Trophoblast cell (in vitro differentiated cells and primary cell): ENCODE measurements at regions not wholly inside any gene's neighbourhood (a gene's known extent, or its start where the extent isn't known, plus 50 kb on each side); places are given as distances from the start of the nearest gene placed in this dataset.

Source experiments
- DNase-seq, 2 donors: peaks; one replicate each; pipeline ENCODE4 v3.0.0-alpha.2; 2016
- H2AFZ ChIP-seq: 2 replicates; pipeline ENCODE4 v1.6.1; 2013; ENCODE audit warnings: low read length, moderate library complexity, mild to moderate bottlenecking; ENCODE audit not compliant: insufficient read depth, poor library complexity
- H2AK5ac ChIP-seq: 2 replicates; pipeline ENCODE4 v1.6.1; 2013; ENCODE audit warnings: mild to moderate bottlenecking, low read length
- H2BK120ac ChIP-seq: 2 replicates; pipeline ENCODE4 v1.6.1; 2013; ENCODE audit warnings: low read length, mild to moderate bottlenecking, moderate library complexity; ENCODE audit not compliant: insufficient read depth, poor library complexity
- H2BK12ac ChIP-seq: 2 replicates; pipeline ENCODE4 v1.6.1; 2013; ENCODE audit warnings: mild to moderate bottlenecking, low read length, moderate library complexity
- H2BK5ac ChIP-seq: 2 replicates; pipeline ENCODE4 v1.6.1; 2013; ENCODE audit warnings: low read length, low read depth, moderate library complexity, mild to moderate bottlenecking; ENCODE audit not compliant: poor library complexity
- H3K14ac ChIP-seq: 2 replicates; pipeline ENCODE4 v1.6.1; 2013; ENCODE audit warnings: mild to moderate bottlenecking, low read length
- H3K18ac ChIP-seq: 2 replicates; pipeline ENCODE4 v1.6.1; 2013; ENCODE audit warnings: mild to moderate bottlenecking, low read length
- H3K23ac ChIP-seq: 2 replicates; pipeline ENCODE4 v1.6.1; 2013; ENCODE audit warnings: low read length
- H3K27ac ChIP-seq: 2 replicates; pipeline ENCODE4 v1.5.1; 2013; ENCODE audit warnings: low read depth, mild to moderate bottlenecking, inconsistent platforms, low read length, moderate library complexity
- H3K27me3 ChIP-seq: 2 replicates; pipeline ENCODE4 v1.6.1; 2013; ENCODE audit warnings: inconsistent platforms, mild to moderate bottlenecking, low read length, moderate library complexity; ENCODE audit not compliant: insufficient read depth
- H3K36me3 ChIP-seq, 2 experiments: 1 replicate in 1 of 2; 2 replicates in 1 of 2; pipeline ENCODE4 v1.6.1; 2013; ENCODE audit warnings: low read length in 2 of 2, mild to moderate bottlenecking in 2 of 2, moderate library complexity in 1 of 2; ENCODE audit not compliant: insufficient read depth in 2 of 2, control insufficient read depth in 1 of 2
- H3K4ac ChIP-seq: 2 replicates; pipeline ENCODE4 v1.6.1; 2013; ENCODE audit warnings: low read depth, mild to moderate bottlenecking, low read length, moderate library complexity
- H3K4me1 ChIP-seq, 2 experiments: 1 replicate in 1 of 2; 2 replicates in 1 of 2; pipeline ENCODE4 v1.6.1; 2013; ENCODE audit warnings: low read length in 2 of 2, mild to moderate bottlenecking in 2 of 2, moderate library complexity in 1 of 2; ENCODE audit not compliant: insufficient read depth in 2 of 2, control insufficient read depth in 1 of 2
- H3K4me2 ChIP-seq: 2 replicates; pipeline ENCODE4 v1.6.1; 2013; ENCODE audit warnings: inconsistent platforms, mild to moderate bottlenecking, low read length, moderate library complexity
- H3K4me3 ChIP-seq: 2 replicates; pipeline ENCODE4 v1.5.1; 2013; ENCODE audit warnings: mild to moderate bottlenecking, low read depth, low read length, inconsistent platforms
- H3K79me1 ChIP-seq: one replicate; pipeline ENCODE4 v1.6.1; 2013; ENCODE audit warnings: low read length
- H3K79me2 ChIP-seq: 2 replicates; pipeline ENCODE4 v1.6.1; 2013; ENCODE audit warnings: low read length, mild to moderate bottlenecking; ENCODE audit not compliant: control insufficient read depth, insufficient read depth, poor library complexity
- H3K9ac ChIP-seq: 2 replicates; pipeline ENCODE4 v1.6.1; 2013; ENCODE audit warnings: mild to moderate bottlenecking, low read length
- H3K9me3 ChIP-seq: 2 replicates; pipeline ENCODE4 v1.6.1; 2013; ENCODE audit warnings: low read depth, mild to moderate bottlenecking, control low read depth, inconsistent platforms, low read length; ENCODE audit not compliant: insufficient read depth
- H4K12ac ChIP-seq: 2 replicates; pipeline ENCODE4 v1.6.1; 2013; ENCODE audit warnings: low read depth, mild to moderate bottlenecking, low read length, moderate library complexity
- H4K8ac ChIP-seq: 2 replicates; pipeline ENCODE4 v1.6.1; 2013; ENCODE audit warnings: low read depth, mild to moderate bottlenecking, low read length, moderate library complexity
- H4K91ac ChIP-seq: one replicate; pipeline ENCODE4 v1.6.1; 2013; ENCODE audit warnings: low read depth, mild to moderate bottlenecking, low read length, moderate library complexity
- WGBS: extraction: QIAGEN DNeasy Blood & Tissue Kit; methylation state at CpG from one replicate; pipeline ENCODE4 v1.1.7; 2013; ENCODE audit warnings: missing lambda C conversion rate; ENCODE audit not compliant: insufficient read length, insufficient coverage; ENCODE audit errors: extremely low coverage; 5-methylcytosine and 5-hydroxymethylcytosine counted together

GRCh38 chr7:49243521-49243920 lies 319.2 kb downstream of the CDC14C start:
- no peak overlapping the region for H2AFZ ChIP-seq
- no peak overlapping the region for H3K4me2 ChIP-seq
- H3K36me3 ChIP-seq, result no peaks in the 10 kb centered on the region
- no peak overlapping the region for H3K4ac ChIP-seq
- H3K9me3 ChIP-seq, result peaks cover 2% of the 10 kb centered on the region
- no peak overlapping the region for H2BK120ac ChIP-seq
- H2AK5ac ChIP-seq, result no peak overlapping the region
- no peak overlapping the region for H3K9ac ChIP-seq
- H3K79me2 ChIP-seq, result no peaks in the 10 kb centered on the region
- H4K91ac ChIP-seq, result no peak overlapping the region
- no peak overlapping the region for H3K23ac ChIP-seq
- H4K12ac ChIP-seq, result no peak overlapping the region
- H2BK5ac ChIP-seq, result no peak overlapping the region
- no peaks in the 10 kb centered on the region for H3K4me1 ChIP-seq
- DNase-seq, result no peak
- H3K27ac ChIP-seq, result no peak overlapping the region
- WGBS, result no CpG with 5 or more reads among the region's 2 CpGs
- no peak overlapping the region for H2BK12ac ChIP-seq
- H3K27me3 ChIP-seq, result no peaks in the 10 kb centered on the region
- no peak overlapping the region for H3K4me3 ChIP-seq
- H3K79me1 ChIP-seq, result no peaks in the 10 kb centered on the region
- H3K18ac ChIP-seq, result no peak overlapping the region
- H3K14ac ChIP-seq, result no peak overlapping the region
- no peak overlapping the region for H4K8ac ChIP-seq

GRCh38 chr7:49244543-49244942 lies 320.2 kb downstream of the CDC14C start:
- Histone ChIP-seq H3K4me1 (no peaks in the 10 kb centered on the region), H3K27me3 (no peaks in the 10 kb centered on the region), H4K12ac (no peak overlapping the region), H3K4me3 (no peak overlapping the region), H3K14ac (no peak overlapping the region), H3K79me1 (no peaks in the 10 kb centered on the region), H3K36me3 (no peaks in the 10 kb centered on the region), H3K9me3 (peaks cover 2% of the 10 kb centered on the region), H2BK12ac (no peak overlapping the region), H2AK5ac (no peak overlapping the region), H3K23ac (no peak overlapping the region), H3K4ac (no peak overlapping the region), H4K91ac (no peak overlapping the region), H3K27ac (no peak overlapping the region), H3K4me2 (no peak overlapping the region), H3K9ac (no peak overlapping the region), H3K18ac (no peak overlapping the region), H3K79me2 (no peaks in the 10 kb centered on the region), H2BK120ac (no peak overlapping the region), H2AFZ (no peak overlapping the region), H4K8ac (no peak overlapping the region), H2BK5ac (no peak overlapping the region)
- peak; percentile 12 to 18 for DNase-seq
- no CpG with 5 or more reads among the region's 1 CpG for WGBS

GRCh38 chr7:49245062-49245461 lies 320.7 kb downstream of the CDC14C start:
- Histone ChIP-seq H3K36me3 (no peaks in the 10 kb centered on the region), H3K9me3 (no peaks in the 10 kb centered on the region)
- no CpG with 5 or more reads among the region's 3 CpGs for WGBS

GRCh38 chr7:49247759-49248158 lies 323.4 kb downstream of the CDC14C start:
- H2BK120ac ChIP-seq, result no peak overlapping the region
- H2AK5ac ChIP-seq, result no peak overlapping the region
- no peaks in the 10 kb centered on the region for H3K9me3 ChIP-seq
- no peak overlapping the region for H4K8ac ChIP-seq
- H3K79me1 ChIP-seq, result no peaks in the 10 kb centered on the region
- H3K18ac ChIP-seq, result no peak overlapping the region
- H3K27ac ChIP-seq, result no peak overlapping the region
- no peak overlapping the region for H2BK12ac ChIP-seq
- no peaks in the 10 kb centered on the region for H3K27me3 ChIP-seq
- no peak overlapping the region for H3K4me3 ChIP-seq
- H3K36me3 ChIP-seq, result no peaks in the 10 kb centered on the region
- H4K12ac ChIP-seq, result no peak overlapping the region
- no peak overlapping the region for H3K4me2 ChIP-seq
- no CpG with 5 or more reads among the region's 3 CpGs for WGBS
- no peak overlapping the region for H3K4ac ChIP-seq
- no peak for DNase-seq
- H3K9ac ChIP-seq, result no peak overlapping the region
- H3K14ac ChIP-seq, result no peak overlapping the region
- no peaks in the 10 kb centered on the region for H3K4me1 ChIP-seq
- no peak overlapping the region for H3K23ac ChIP-seq
- no peak overlapping the region for H2BK5ac ChIP-seq
- no peaks in the 10 kb centered on the region for H3K79me2 ChIP-seq
- no peak overlapping the region for H4K91ac ChIP-seq
- no peak overlapping the region for H2AFZ ChIP-seq

More at GRCh38 chr7:49245062-49245461, 320.7 kb downstream of the CDC14C start:
- Histone ChIP-seq H3K79me2 (no peaks in the 10 kb centered on the region), H3K4ac (no peak overlapping the region), H3K27ac (no peak overlapping the region), H4K12ac (no peak overlapping the region), H3K4me3 (no peak overlapping the region), H3K27me3 (no peaks in the 10 kb centered on the region), H3K79me1 (no peaks in the 10 kb centered on the region), H3K4me1 (no peaks in the 10 kb centered on the region), H3K18ac (no peak overlapping the region), H2BK12ac (no peak overlapping the region), H3K4me2 (no peak overlapping the region), H3K23ac (no peak overlapping the region), H3K14ac (no peak overlapping the region), H4K91ac (no peak overlapping the region), H2AFZ (no peak overlapping the region), H4K8ac (no peak overlapping the region), H2AK5ac (no peak overlapping the region), H2BK120ac (no peak overlapping the region), H2BK5ac (no peak overlapping the region), H3K9ac (no peak overlapping the region)
- peak in 1 of 2 donors; percentile 27 for DNase-seq
